Superior temporal gyrus (tissue), 1 donor: ENCODE measurements at regions not wholly inside any gene's neighbourhood (a gene's known extent, or its start where the extent isn't known, plus 50 kb on each side); places are given as distances from the start of the nearest gene placed in this dataset.

Experiments
- DNase-seq: peaks from one replicate; pipeline ENCODE4 v3.0.0-alpha.2; 2016; ENCODE audit errors: extremely low spot score

GRCh38 chr3:31421314-31422048, 111.2 kb upstream of the STT3B start:
- DNase-seq = no peak

- no peak for DNase-seq
These were observed 110.5 kb upstream of the STT3B start for GRCh38 chr3:31422237-31422636.

DNA sequence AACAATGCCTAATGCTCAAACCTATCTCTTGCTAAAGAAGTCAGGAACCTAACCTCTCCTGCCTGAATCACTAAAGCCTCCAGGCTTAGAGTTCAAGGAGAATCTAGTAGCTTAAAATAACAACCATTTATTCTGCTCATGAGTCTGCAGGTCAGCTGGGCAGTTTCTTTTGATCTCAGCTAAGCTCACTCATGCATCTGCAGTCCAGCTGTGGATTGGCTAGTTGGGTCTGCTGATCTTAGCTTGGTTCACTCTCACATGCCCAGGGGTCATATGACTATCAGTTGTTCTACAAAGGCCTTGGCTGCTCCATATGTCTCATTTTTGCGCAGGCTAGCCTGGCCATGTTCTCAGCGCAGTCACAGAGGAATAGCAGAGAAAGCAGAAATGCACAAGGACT, 109.2 kb upstream of the STT3B start:
- DNase-seq = no peak

- DNase-seq = no peak
These were observed 107.3 kb upstream of the STT3B start for GRCh38 chr3:31425401-31425800.

DNA sequence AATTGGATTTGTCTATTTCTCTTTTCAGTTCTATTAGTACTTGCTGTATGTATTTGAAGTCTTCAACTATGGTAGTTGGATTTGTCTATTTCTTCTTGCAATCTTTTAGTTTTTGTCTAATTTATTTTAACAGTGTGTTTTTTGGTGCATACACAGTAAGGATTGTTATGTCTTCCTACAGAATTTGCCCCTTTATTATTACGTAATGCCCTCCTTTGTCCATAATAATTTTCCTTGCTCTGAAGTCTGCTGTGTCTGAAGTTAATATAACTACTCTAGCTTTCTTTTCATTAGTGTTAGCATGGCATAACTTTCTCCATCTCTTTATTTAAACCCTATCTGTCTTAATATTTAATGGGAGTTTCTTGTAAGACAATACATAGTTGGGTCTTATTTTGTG, 105.1 kb upstream of the STT3B start:
- DNase-seq = no peak

DNA sequence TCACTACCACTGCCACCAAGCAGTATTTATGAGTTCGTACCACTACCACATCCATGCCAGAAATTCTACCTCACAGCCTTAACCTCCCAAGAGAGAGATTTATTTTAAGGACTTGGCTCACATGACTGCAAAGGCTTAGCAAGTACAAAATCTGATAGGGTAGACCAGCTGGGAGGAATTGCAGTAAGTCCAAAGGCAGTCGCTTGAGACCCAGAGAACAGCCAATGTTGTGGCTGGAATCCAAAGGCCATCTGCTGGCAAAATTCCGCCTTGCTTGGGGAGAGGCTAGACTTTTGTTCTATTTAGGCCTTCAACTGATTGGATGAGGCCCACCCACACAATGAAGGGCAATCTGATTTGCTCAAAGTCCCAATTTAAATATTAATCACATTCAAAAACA, 101.4 kb upstream of the STT3B start:
- DNase-seq = no peak

GRCh38 chr3:31432897-31433678, 99.6 kb upstream of the STT3B start:
- no peak for DNase-seq

DNA sequence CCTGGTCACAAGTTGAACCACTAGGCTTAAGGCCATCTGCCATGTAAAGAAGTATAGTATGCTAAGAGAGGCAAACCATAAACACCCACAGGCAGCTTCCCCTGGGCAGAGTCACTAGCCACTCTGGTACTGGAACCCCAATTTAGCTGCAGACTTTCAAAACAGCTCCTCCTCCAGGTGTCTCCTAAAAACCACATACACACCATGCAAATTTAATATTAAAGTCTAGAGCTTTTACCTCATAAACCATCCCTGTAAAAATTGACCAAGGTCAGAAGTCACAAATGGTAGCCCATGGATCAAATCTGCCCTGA, 99.1 kb upstream of the STT3B start:
- no peak for DNase-seq

GRCh38 chr3:31434819-31435218, 97.9 kb upstream of the STT3B start:
- DNase-seq = no peak

- no peak for DNase-seq
These were observed 95.9 kb upstream of the STT3B start for GRCh38 chr3:31436830-31437229.

GRCh38 chr3:31438742-31439141, 94.0 kb upstream of the STT3B start:
- DNase-seq = no peak

GRCh38 chr3:31439890-31440750, 92.6 kb upstream of the STT3B start:
- no peak for DNase-seq

GRCh38 chr3:31440878-31441277, 91.8 kb upstream of the STT3B start:
- no peak for DNase-seq

DNA sequence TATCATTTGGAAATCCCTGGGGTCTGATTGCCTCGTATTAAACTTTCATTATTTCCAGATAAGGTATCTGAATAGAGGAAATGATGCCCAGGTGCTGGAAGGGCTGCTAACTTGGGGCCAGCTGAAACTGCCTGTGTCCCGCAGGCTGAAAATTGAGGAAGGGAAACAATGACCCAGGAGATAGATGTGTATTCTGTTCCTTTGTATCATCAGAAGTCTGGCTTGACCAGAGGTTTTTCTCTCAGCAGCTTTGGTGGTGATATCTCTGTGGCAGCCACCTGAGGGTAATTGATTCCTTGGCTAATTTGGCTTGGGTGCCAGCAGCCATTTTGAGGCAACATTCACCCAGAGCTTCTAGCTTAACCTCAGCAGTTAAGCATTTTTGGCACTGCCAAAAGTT, 90.0 kb upstream of the STT3B start:
- DNase-seq = no peak

DNA sequence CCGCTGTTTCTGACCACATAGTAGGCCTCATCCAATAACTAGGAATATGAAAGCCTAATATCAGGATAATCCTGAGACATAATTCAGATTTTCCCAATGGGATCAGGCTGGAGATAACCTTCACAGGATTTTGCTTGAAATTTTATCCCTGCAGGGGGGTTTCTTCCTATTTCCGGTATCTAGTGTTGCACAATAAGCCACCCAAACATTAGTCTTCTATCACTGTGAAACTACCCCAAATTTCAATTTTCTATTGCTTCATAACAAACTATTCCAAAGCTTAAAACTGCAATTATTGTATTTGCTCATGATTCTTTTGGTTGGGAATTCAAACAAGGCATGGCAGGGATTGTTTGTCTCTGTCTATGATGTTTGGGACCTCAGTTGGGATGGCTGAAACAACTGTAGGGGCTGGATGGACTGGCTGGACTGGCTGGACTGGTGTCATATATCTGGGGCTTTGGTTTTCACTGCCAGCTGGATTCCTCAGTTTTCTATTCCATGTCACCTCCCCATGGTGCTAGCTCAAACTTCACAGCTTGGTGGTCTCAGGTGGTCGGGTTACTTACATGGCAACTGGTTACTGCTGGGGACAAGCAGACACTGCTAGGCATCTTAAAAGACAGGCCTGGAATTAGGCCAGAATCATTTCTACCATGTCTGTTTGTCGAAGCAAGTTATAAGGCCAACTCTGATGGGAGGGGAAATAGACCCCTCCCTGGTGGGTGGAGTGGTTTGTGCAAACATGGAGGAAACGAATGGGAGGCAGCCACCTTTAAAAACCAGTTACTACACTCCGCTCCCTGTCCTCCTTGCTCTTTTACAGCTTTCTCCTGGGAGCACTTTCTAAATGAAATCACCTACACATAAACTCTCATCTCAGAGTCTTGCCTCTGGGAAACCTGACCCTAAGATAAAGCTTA, 88.2 kb upstream of the STT3B start:
- DNase-seq = no peak

GRCh38 chr3:31445701-31446100, 87.0 kb upstream of the STT3B start:
- no peak for DNase-seq

GRCh38 chr3:31448035-31448881, 84.5 kb upstream of the STT3B start:
- DNase-seq = no peak

DNA sequence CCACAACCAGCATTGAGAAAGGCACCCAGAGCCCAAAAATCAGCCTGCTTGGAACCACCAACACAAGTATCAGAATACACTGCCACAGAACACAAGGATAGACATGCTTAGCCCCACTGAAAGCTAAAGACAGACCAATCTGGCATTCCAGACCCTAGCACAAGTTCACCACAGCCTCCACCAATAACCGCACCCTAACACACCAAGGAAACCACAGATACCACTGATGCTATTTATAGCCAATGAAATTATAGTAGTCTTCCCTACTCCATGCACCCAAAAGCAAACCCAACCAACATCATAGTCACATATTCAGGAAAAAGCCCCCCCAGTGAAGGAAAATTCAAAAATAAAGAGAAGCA, 83.9 kb upstream of the STT3B start:
- DNase-seq = no peak

- no peak for DNase-seq
These were observed 83.4 kb upstream of the STT3B start for GRCh38 chr3:31449318-31449717.

- DNase-seq = no peak
These were observed 82.4 kb upstream of the STT3B start for GRCh38 chr3:31450345-31450744.
